ENCODE measurements at regions not wholly inside any gene's neighbourhood (a gene's known extent, or its start where the extent isn't known, plus 50 kb on each side); places are given as distances from the start of the nearest gene placed in this dataset.

DNA sequence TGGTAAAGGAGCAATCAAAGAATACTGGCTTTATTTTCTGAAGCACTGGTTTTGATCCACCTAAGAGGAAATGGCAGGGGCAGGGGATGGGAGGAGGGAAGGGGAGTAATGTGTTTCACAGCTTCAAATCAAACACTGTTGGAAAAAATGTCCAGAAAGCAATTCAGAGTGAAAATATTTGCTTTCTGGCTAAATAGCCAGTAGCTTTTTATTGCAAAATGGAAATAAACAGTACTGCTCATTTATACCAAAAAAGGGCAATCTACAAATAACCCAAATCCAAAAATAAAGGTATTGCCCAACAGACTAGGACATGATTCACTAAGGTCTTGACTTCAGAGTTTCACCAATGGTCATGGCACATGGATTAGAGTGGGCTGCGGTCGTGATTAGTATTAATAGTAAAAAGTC is 279.3 kb upstream of the THBS1 start:
- H3K27me3 ChIP-seq (ENCODE audit: insufficient read depth, low read depth, low read length) = no peaks in the 10 kb centered on the region
- no peak overlapping the region for H3K27ac ChIP-seq (ENCODE audit: low read length)
- no peaks in the 10 kb centered on the region for H3K9me3 ChIP-seq (ENCODE audit: low read length)
- H2AFZ ChIP-seq (ENCODE audit: low read depth, low read length) = no peak overlapping the region
- no peak overlapping the region for H3K4me3 ChIP-seq (ENCODE audit: low read length)
- H3K79me2 ChIP-seq (replicated peaks; ENCODE audit: insufficient read depth, low read length) = no peaks in the 10 kb centered on the region
- H3K9me2 ChIP-seq (ENCODE audit: insufficient read depth, low read length) = no peaks in the 10 kb centered on the region
- no peaks in the 10 kb centered on the region for H3K36me3 ChIP-seq (ENCODE audit: insufficient read depth, low read length)
- no peaks in the 10 kb centered on the region for H4K20me1 ChIP-seq (ENCODE audit: insufficient read depth)
- no peak overlapping the region for H3K9ac ChIP-seq (ENCODE audit: low read length)
- no peaks in the 10 kb centered on the region for H3F3A ChIP-seq (ENCODE audit: insufficient read depth, low read length, poor library complexity, severe bottlenecking)
- no peak overlapping the region for H3K4me2 ChIP-seq (ENCODE audit: low read length)
- TF ChIP-seq CTCF (IDR thresholded peaks at IDR 0.05; ENCODE audit: poor library complexity, severe bottlenecking) (no peak), SMC3 (conservative IDR thresholded peaks at IDR 0.05; ENCODE audit: poor library complexity) (no peak), MXI1 (conservative IDR thresholded peaks at IDR 0.05; ENCODE audit: poor library complexity, severe bottlenecking) (no peak), EP300 (conservative IDR thresholded peaks at IDR 0.05; ENCODE audit: poor library complexity, severe bottlenecking) (no peak), TAF1 (IDR thresholded peaks at IDR 0.05; ENCODE audit: low read depth) (no peak), EZH2 (IDR thresholded peaks at IDR 0.05; ENCODE audit: borderline replicate concordance, insufficient read depth, low read length, poor library complexity, severe bottlenecking) (no peak), RAD21 (conservative IDR thresholded peaks at IDR 0.05) (no peak)
- TF ChIP-seq, protein P1, sequence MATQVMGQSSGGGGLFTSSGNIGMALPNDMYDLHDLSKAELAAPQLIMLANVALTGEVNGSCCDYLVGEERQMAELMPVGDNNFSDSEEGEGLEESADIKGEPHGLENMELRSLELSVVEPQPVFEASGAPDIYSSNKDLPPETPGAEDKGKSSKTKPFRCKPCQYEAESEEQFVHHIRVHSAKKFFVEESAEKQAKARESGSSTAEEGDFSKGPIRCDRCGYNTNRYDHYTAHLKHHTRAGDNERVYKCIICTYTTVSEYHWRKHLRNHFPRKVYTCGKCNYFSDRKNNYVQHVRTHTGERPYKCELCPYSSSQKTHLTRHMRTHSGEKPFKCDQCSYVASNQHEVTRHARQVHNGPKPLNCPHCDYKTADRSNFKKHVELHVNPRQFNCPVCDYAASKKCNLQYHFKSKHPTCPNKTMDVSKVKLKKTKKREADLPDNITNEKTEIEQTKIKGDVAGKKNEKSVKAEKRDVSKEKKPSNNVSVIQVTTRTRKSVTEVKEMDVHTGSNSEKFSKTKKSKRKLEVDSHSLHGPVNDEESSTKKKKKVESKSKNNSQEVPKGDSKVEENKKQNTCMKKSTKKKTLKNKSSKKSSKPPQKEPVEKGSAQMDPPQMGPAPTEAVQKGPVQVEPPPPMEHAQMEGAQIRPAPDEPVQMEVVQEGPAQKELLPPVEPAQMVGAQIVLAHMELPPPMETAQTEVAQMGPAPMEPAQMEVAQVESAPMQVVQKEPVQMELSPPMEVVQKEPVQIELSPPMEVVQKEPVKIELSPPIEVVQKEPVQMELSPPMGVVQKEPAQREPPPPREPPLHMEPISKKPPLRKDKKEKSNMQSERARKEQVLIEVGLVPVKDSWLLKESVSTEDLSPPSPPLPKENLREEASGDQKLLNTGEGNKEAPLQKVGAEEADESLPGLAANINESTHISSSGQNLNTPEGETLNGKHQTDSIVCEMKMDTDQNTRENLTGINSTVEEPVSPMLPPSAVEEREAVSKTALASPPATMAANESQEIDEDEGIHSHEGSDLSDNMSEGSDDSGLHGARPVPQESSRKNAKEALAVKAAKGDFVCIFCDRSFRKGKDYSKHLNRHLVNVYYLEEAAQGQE (IDR thresholded peaks at IDR 0.05; ENCODE audit: borderline replicate concordance) = no peak

DNA sequence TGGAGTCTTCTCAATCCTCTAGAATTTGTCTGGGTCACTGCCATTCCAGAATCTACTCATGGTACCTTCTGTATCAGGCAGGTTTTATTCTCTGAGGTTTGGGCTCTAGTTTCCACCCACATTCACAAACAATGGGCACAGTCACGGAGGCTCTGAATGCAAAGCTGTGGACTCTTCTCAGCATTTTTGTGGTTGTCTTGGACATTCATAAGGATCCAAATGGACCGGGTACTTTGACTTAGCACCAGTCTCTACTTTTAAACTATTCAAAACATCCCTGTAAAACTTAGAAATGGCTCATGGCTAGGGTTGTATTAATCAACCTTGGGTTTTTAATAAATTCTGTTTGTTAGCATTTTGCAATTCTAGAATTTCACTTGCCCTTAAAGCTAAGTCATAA is 277.9 kb upstream of the THBS1 start:
- H3K4me2 ChIP-seq (ENCODE audit: low read length) = no peak overlapping the region
- H3K27ac ChIP-seq (ENCODE audit: low read length) = no peak overlapping the region
- no peaks in the 10 kb centered on the region for H3K27me3 ChIP-seq (ENCODE audit: insufficient read depth, low read depth, low read length)
- H3F3A ChIP-seq (ENCODE audit: insufficient read depth, low read length, poor library complexity, severe bottlenecking) = no peaks in the 10 kb centered on the region
- H3K36me3 ChIP-seq (ENCODE audit: insufficient read depth, low read length) = no peaks in the 10 kb centered on the region
- TF ChIP-seq, protein P1 (IDR thresholded peaks at IDR 0.05; ENCODE audit: borderline replicate concordance) = no peak
- TF ChIP-seq MXI1 (conservative IDR thresholded peaks at IDR 0.05; ENCODE audit: poor library complexity, severe bottlenecking) (no peak), POLR2AphosphoS5 (IDR thresholded peaks at IDR 0.05) (no peak), TAF1 (IDR thresholded peaks at IDR 0.05; ENCODE audit: low read depth) (no peak), CTCF (IDR thresholded peaks at IDR 0.05; ENCODE audit: poor library complexity, severe bottlenecking) (no peak), EZH2 (IDR thresholded peaks at IDR 0.05; ENCODE audit: borderline replicate concordance, insufficient read depth, low read length, poor library complexity, severe bottlenecking) (no peak), SMC3 (conservative IDR thresholded peaks at IDR 0.05; ENCODE audit: poor library complexity) (no peak), EP300 (conservative IDR thresholded peaks at IDR 0.05; ENCODE audit: poor library complexity, severe bottlenecking) (no peak), RAD21 (conservative IDR thresholded peaks at IDR 0.05) (no peak)
- no peak overlapping the region for H3K4me3 ChIP-seq (ENCODE audit: low read length)
- no peaks in the 10 kb centered on the region for H4K20me1 ChIP-seq (ENCODE audit: insufficient read depth)
- H2AFZ ChIP-seq (ENCODE audit: low read depth, low read length) = no peak overlapping the region
- no peaks in the 10 kb centered on the region for H3K79me2 ChIP-seq (replicated peaks; ENCODE audit: insufficient read depth, low read length)
- no peaks in the 10 kb centered on the region for H3K9me2 ChIP-seq (ENCODE audit: insufficient read depth, low read length)
- no peaks in the 10 kb centered on the region for H3K9me3 ChIP-seq (ENCODE audit: low read length)
- H3K9ac ChIP-seq (ENCODE audit: low read length) = no peak overlapping the region
